PC-3 (cell line): ENCODE measurements at regions not wholly inside any gene's neighbourhood (a gene's known extent, or its start where the extent isn't known, plus 50 kb on each side); places are given as distances from the start of the nearest gene placed in this dataset.

ENCODE experiments used
- EZH2phosphoT487 ChIP-seq: fragments of 300-600 bp; sonication (generic); IDR thresholded peaks from 2 replicates; pipeline ENCODE4 v1.6.1; 2018; ENCODE audit warnings: mild to moderate bottlenecking, antibody characterized with exemption, low read length, borderline replicate concordance
- TF ChIP-seq, protein P1 (sequence below): fragments of 300-600 bp; sonication (generic); conservative IDR thresholded peaks from 2 replicates; pipeline ENCODE4 v1.5.1; 2017; ENCODE audit warnings: antibody characterized with exemption, low read depth, mild to moderate bottlenecking, low read length

DNA sequence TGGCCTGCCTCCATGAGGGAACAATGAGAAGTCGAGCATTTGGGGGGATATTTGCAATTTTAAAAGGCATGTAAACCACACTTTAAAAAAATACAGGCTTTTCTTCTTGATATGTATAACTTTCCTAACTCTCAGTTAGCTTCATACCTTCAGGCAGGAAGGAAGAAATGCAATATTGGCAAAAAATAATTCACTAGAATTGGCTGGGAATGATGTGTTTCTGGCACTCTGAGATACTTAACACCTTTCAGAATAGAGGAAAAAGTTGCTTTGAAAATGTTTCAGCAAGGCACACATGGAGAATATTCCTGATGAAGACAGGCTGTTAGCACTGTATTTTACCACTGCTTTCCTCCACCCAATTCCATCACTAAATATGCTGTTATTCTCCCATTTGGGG, 747.6 kb downstream of the HDGFL1 start:
- TF ChIP-seq, protein P1, sequence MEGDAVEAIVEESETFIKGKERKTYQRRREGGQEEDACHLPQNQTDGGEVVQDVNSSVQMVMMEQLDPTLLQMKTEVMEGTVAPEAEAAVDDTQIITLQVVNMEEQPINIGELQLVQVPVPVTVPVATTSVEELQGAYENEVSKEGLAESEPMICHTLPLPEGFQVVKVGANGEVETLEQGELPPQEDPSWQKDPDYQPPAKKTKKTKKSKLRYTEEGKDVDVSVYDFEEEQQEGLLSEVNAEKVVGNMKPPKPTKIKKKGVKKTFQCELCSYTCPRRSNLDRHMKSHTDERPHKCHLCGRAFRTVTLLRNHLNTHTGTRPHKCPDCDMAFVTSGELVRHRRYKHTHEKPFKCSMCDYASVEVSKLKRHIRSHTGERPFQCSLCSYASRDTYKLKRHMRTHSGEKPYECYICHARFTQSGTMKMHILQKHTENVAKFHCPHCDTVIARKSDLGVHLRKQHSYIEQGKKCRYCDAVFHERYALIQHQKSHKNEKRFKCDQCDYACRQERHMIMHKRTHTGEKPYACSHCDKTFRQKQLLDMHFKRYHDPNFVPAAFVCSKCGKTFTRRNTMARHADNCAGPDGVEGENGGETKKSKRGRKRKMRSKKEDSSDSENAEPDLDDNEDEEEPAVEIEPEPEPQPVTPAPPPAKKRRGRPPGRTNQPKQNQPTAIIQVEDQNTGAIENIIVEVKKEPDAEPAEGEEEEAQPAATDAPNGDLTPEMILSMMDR = no peak
- no peak for TF ChIP-seq EZH2phosphoT487
